K562 (cell line): ENCODE measurements at regions not wholly inside any gene's neighbourhood (a gene's known extent, or its start where the extent isn't known, plus 50 kb on each side); places are given as distances from the start of the nearest gene placed in this dataset.

Source experiments
- EZH2 ChIP-seq: IDR thresholded peaks from 2 replicates; pipeline ENCODE4 v1.6.1; 2012; ENCODE audit warnings: low read depth, mild to moderate bottlenecking, inconsistent platforms, low read length, borderline replicate concordance
- MEF2A ChIP-seq: IDR thresholded peaks from 2 replicates; pipeline ENCODE4 v1.6.1; 2011; ENCODE audit warnings: low read depth, mild to moderate bottlenecking, low read length, moderate library complexity; ENCODE audit not compliant: control insufficient read depth
- SREBF2 ChIP-seq: sonication (generic); formaldehyde crosslinking; IDR thresholded peaks from 2 replicates; pipeline ENCODE4 v1.4.0; 2020; ENCODE audit warnings: mild to moderate bottlenecking, missing genetic modification reagents
- TAF1 ChIP-seq: IDR thresholded peaks from 2 replicates; pipeline ENCODE4 v1.6.1; 2011; ENCODE audit warnings: mild to moderate bottlenecking, low read length, moderate library complexity; ENCODE audit not compliant: insufficient read depth, control insufficient read depth, severe bottlenecking; ENCODE audit errors: extremely low read depth
- TARDBP ChIP-seq: fragments of 450-650 bp; IDR thresholded peaks from 2 replicates; pipeline ENCODE4 v1.6.1; 2016
- TRIM28 ChIP-seq: fragments of 450-650 bp; IDR thresholded peaks from 2 replicates; pipeline ENCODE4 v1.6.1; 2017
- ZNF146 ChIP-seq: IDR thresholded peaks from one replicate; pipeline ENCODE4 v1.6.1; 2018; ENCODE audit warnings: missing compliant biosample characterization; ENCODE audit not compliant: unreplicated experiment
- ZZZ3 ChIP-seq: fragments of 450-650 bp; IDR thresholded peaks from 2 replicates; pipeline ENCODE4 v1.6.1; 2016; ENCODE audit warnings: antibody characterized with exemption, mild to moderate bottlenecking, moderate library complexity
- TF ChIP-seq, protein P1 (sequence below), 2 experiments: fragments of 450-650 bp; conservative IDR thresholded peaks; 2 replicates each; pipeline ENCODE4 v1.6.1; 2017; ENCODE audit warnings: mild to moderate bottlenecking in 2 of 2, moderate library complexity in 2 of 2

DNA sequence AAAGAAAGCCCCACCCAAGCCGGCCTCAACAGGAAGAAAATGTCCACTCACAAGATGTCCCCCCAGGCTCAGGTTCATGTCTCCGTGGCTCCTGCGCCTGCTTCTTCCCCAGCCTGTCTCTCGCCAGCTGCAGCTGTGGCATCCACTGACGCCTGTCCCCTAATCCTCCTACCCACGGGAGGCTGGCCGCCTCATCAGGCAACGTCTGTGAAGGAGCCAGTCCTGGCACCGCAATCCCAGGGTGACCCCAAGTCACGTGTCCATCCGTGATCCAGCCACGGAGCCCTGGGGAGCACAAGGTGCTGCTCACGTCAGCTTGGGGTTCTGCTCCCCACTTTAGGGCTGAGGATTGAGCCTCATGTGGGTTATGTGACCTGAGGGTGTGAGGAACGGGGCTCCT, 640.3 kb downstream of the CDH26 start:
- no peak for TF ChIP-seq TARDBP
- no peak for TF ChIP-seq SREBF2 (CRISPR knock-in tag)
- no peak for TF ChIP-seq TRIM28
- TF ChIP-seq, protein P1, sequence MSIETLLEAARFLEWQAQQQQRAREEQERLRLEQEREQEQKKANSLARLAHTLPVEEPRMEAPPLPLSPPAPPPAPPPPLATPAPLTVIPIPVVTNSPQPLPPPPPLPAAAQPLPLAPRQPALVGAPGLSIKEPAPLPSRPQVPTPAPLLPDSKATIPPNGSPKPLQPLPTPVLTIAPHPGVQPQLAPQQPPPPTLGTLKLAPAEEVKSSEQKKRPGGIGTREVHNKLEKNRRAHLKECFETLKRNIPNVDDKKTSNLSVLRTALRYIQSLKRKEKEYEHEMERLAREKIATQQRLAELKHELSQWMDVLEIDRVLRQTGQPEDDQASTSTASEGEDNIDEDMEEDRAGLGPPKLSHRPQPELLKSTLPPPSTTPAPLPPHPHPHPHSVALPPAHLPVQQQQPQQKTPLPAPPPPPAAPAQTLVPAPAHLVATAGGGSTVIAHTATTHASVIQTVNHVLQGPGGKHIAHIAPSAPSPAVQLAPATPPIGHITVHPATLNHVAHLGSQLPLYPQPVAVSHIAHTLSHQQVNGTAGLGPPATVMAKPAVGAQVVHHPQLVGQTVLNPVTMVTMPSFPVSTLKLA (conservative IDR thresholded peaks at IDR 0.05) = no peak
- no peak for TF ChIP-seq TAF1
- TF ChIP-seq MEF2A = no peak
- no peak for TF ChIP-seq EZH2
- TF ChIP-seq ZNF146 = no peak
- no peak for TF ChIP-seq ZZZ3
